ENCODE measurements at regions not wholly inside any gene's neighbourhood (a gene's known extent, or its start where the extent isn't known, plus 50 kb on each side); places are given as distances from the start of the nearest gene placed in this dataset.

GRCh38 chr7:80403686-80404241 lies 108.1 kb downstream of the GNAT3 start:
- ATAC-seq = no peak

GRCh38 chr7:80401708-80402107 lies 110.2 kb downstream of the GNAT3 start:
- ATAC-seq = no peak

More at GRCh38 chr7:80403686-80404241, 108.1 kb downstream of the GNAT3 start:
- DNase-seq = no peak

GRCh38 chr7:80393786-80394185 lies 118.1 kb downstream of the GNAT3 start:
- ATAC-seq (no peak), DNase-seq (no peak)

More at GRCh38 chr7:80401708-80402107, 110.2 kb downstream of the GNAT3 start:
- no peak for DNase-seq

GRCh38 chr7:80392229-80393169 lies 119.4 kb downstream of the GNAT3 start:
- ATAC-seq (no peak), DNase-seq (no peak)

- DNase-seq (no peak), ATAC-seq (no peak)
Observed at GRCh38 chr7:80387634-80388193, 124.2 kb downstream of the GNAT3 start.

GRCh38 chr7:80386686-80387085 lies 125.2 kb downstream of the GNAT3 start:
- ATAC-seq = no peak
- DNase-seq = no peak

- ATAC-seq (no peak), DNase-seq (no peak)
Observed at GRCh38 chr7:80385508-80385907, 126.4 kb downstream of the GNAT3 start.

GRCh38 chr7:80380957-80381356 lies 130.9 kb downstream of the GNAT3 start:
- ATAC-seq = no peak

GRCh38 chr7:80379034-80379982 lies 132.6 kb downstream of the GNAT3 start:
- DNase-seq (no peak), ATAC-seq (no peak)

More at GRCh38 chr7:80380957-80381356, 130.9 kb downstream of the GNAT3 start:
- no peak for DNase-seq

GRCh38 chr7:80374321-80374720 lies 137.5 kb downstream of the GNAT3 start:
- ATAC-seq = no peak
- DNase-seq = no peak

- ATAC-seq (no peak), DNase-seq (no peak)
Observed at GRCh38 chr7:80373429-80374032, 138.3 kb downstream of the GNAT3 start.

GRCh38 chr7:80372415-80372814 lies 139.4 kb downstream of the GNAT3 start:
- DNase-seq (no peak), ATAC-seq (no peak)

GRCh38 chr7:80370587-80370986 lies 141.3 kb downstream of the GNAT3 start:
- ATAC-seq = no peak

GRCh38 chr7:80369321-80369720 lies 142.5 kb downstream of the GNAT3 start:
- ATAC-seq = no peak
- no peak for DNase-seq

More at GRCh38 chr7:80370587-80370986, 141.3 kb downstream of the GNAT3 start:
- no peak for DNase-seq

- no peak for ATAC-seq
- DNase-seq = no peak
Observed at GRCh38 chr7:80362677-80363076, 149.2 kb downstream of the GNAT3 start.

GRCh38 chr7:80362010-80362618 lies 149.8 kb downstream of the GNAT3 start:
- ATAC-seq = no peak
- no peak for DNase-seq

- ATAC-seq = no peak
- DNase-seq = no peak
Observed at GRCh38 chr7:80359476-80359875, 152.4 kb downstream of the GNAT3 start.

GRCh38 chr7:80359029-80359428 lies 152.8 kb downstream of the GNAT3 start:
- DNase-seq (no peak), ATAC-seq (no peak)

- no peak for ATAC-seq
Observed at GRCh38 chr7:80357530-80357929, 154.3 kb downstream of the GNAT3 start.

GRCh38 chr7:80350430-80350829 lies 161.4 kb downstream of the GNAT3 start:
- no peak for DNase-seq
- no peak for ATAC-seq

More at GRCh38 chr7:80357530-80357929, 154.3 kb downstream of the GNAT3 start:
- DNase-seq = no peak

GRCh38 chr7:80348223-80348622 lies 163.6 kb downstream of the GNAT3 start:
- DNase-seq (no peak), ATAC-seq (no peak)

Measured in stimulated activated naive CD8-positive, alpha-beta T cell treated with anti-CD3 and anti-CD28 coated beads, Interleukin-15, Interleukin-2, amounts not matched to agents 100 U/mL and 50 U/mL, for 24 hours (primary cell).